SK-N-SH treated with all-trans-retinoic acid at 6 μM for 48 hours (cell line): ENCODE measurements at regions not wholly inside any gene's neighbourhood (a gene's known extent, or its start where the extent isn't known, plus 50 kb on each side); places are given as distances from the start of the nearest gene placed in this dataset.
"Not testable (repeated sequence)": the region's sequence is repeated elsewhere in the genome, so short reads cannot be mapped to it uniquely, and the experiment has no call there.

Experiments used
- ATAC-seq: fragments of 200-7000 bp; cut with Tn5 transposase; 3 replicates; pipeline ENCODE4 v1.9.1; 2020; ENCODE audit warnings: mild to moderate bottlenecking, moderate library complexity
- ARNTL ChIP-seq: fragments of 450-650 bp; formaldehyde crosslinking; IDR thresholded peaks from 2 replicates; pipeline ENCODE4 v1.5.0; 2020; ENCODE audit warnings: low read depth, mild to moderate bottlenecking, moderate library complexity, borderline replicate concordance
- BACH2 ChIP-seq: fragments of 250-450 bp; sonication (Bioruptor Pico); IDR thresholded peaks from 2 replicates; pipeline ENCODE4 v1.9.0; 2021; ENCODE audit warnings: mild to moderate bottlenecking, borderline replicate concordance
- CREB5 ChIP-seq: fragments of 250-450 bp; sonication (Bioruptor Pico); IDR thresholded peaks from 2 replicates; pipeline ENCODE4 v1.5.1; 2020; ENCODE audit warnings: low read depth, mild to moderate bottlenecking, moderate library complexity
- CSDC2 ChIP-seq: fragments of 250-450 bp; sonication (Bioruptor Pico); IDR thresholded peaks from 2 replicates; pipeline ENCODE4 v1.5.0; 2020; ENCODE audit warnings: mild to moderate bottlenecking, moderate library complexity
- CSRNP3 ChIP-seq: fragments of 250-450 bp; sonication (Bioruptor Pico); IDR thresholded peaks from 2 replicates; pipeline ENCODE4 v1.5.1; 2021; ENCODE audit warnings: mild to moderate bottlenecking, moderate library complexity
- ESRRG ChIP-seq: fragments of 250-450 bp; sonication (Bioruptor Pico); IDR thresholded peaks from 2 replicates; pipeline ENCODE4 v1.6.1; 2021; ENCODE audit warnings: mild to moderate bottlenecking
- GLIS3 ChIP-seq: fragments of 250-450 bp; sonication (Bioruptor Pico); IDR thresholded peaks from 2 replicates; pipeline ENCODE4 v1.5.0; 2020; ENCODE audit warnings: mild to moderate bottlenecking, moderate library complexity
- ISL1 ChIP-seq: fragments of 250-450 bp; sonication (Bioruptor Pico); IDR thresholded peaks from 2 replicates; pipeline ENCODE4 v2.1.2; 2022; ENCODE audit warnings: mild to moderate bottlenecking, moderate library complexity
- OSR1 ChIP-seq: fragments of 250-450 bp; sonication (Bioruptor Pico); IDR thresholded peaks from 2 replicates; pipeline ENCODE4 v1.8.0; 2022; ENCODE audit warnings: moderate library complexity, mild to moderate bottlenecking, inconsistent platforms
- PATZ1 ChIP-seq: fragments of 250-450 bp; sonication (Bioruptor Pico); IDR thresholded peaks from 2 replicates; pipeline ENCODE4 v1.8.0; 2020; ENCODE audit warnings: mild to moderate bottlenecking, moderate library complexity, borderline replicate concordance
- POU6F1 ChIP-seq: fragments of 250-450 bp; sonication (Bioruptor Pico); IDR thresholded peaks from 2 replicates; pipeline ENCODE4 v1.8.0; 2021; ENCODE audit warnings: low read depth, mild to moderate bottlenecking, moderate library complexity, borderline replicate concordance
- PPARA ChIP-seq: fragments of 250-450 bp; sonication (Bioruptor Pico); IDR thresholded peaks from 2 replicates; pipeline ENCODE4 v1.5.0; 2020; ENCODE audit warnings: mild to moderate bottlenecking, borderline replicate concordance
- SNAI2 ChIP-seq: fragments of 250-450 bp; sonication (Bioruptor Pico); IDR thresholded peaks from 2 replicates; pipeline ENCODE4 v1.5.0; 2020; ENCODE audit warnings: mild to moderate bottlenecking, moderate library complexity
- TOX ChIP-seq: fragments of 250-450 bp; sonication (Bioruptor Pico); IDR thresholded peaks from 2 replicates; pipeline ENCODE4 v1.8.0; 2021; ENCODE audit warnings: mild to moderate bottlenecking, moderate library complexity, borderline replicate concordance
- TSHZ2 ChIP-seq: fragments of 250-450 bp; sonication (Bioruptor Pico); IDR thresholded peaks from 2 replicates; pipeline ENCODE4 v1.5.0; 2020; ENCODE audit warnings: mild to moderate bottlenecking, moderate library complexity
- ZFP3 ChIP-seq: fragments of 250-450 bp; sonication (Bioruptor Pico); IDR thresholded peaks from 2 replicates; pipeline ENCODE4 v1.5.0; 2020; ENCODE audit warnings: mild to moderate bottlenecking, moderate library complexity
- ZFP30 ChIP-seq: fragments of 450-650 bp; formaldehyde crosslinking; IDR thresholded peaks from 2 replicates; pipeline ENCODE4 v1.5.0; 2022; ENCODE audit warnings: mild to moderate bottlenecking, moderate library complexity
- ZNF565 ChIP-seq: fragments of 450-650 bp; formaldehyde crosslinking; conservative IDR thresholded peaks from 2 replicates; pipeline ENCODE4 v1.5.0; 2020; ENCODE audit warnings: low read depth, mild to moderate bottlenecking, moderate library complexity
- ZNF70 ChIP-seq: fragments of 450-650 bp; formaldehyde crosslinking; IDR thresholded peaks from 2 replicates; pipeline ENCODE4 v1.5.0; 2020; ENCODE audit warnings: mild to moderate bottlenecking, moderate library complexity
- ZNF8 ChIP-seq: fragments of 450-650 bp; formaldehyde crosslinking; IDR thresholded peaks from 2 replicates; pipeline ENCODE4 v1.5.0; 2020; ENCODE audit warnings: mild to moderate bottlenecking, moderate library complexity

- TF ChIP-seq POU6F1 (no peak), BACH2 (CRISPR knock-in tag) (no peak), CSDC2 (CRISPR knock-in tag) (no peak), ZFP3 (no peak)
- no peak for ATAC-seq
These were observed 105.4 kb upstream of the GRIN2B start for GRCh38 chr12:14086838-14087237.

- ATAC-seq: no peak
- TF ChIP-seq TOX (CRISPR knock-in tag) (no peak), ZNF565 (CRISPR knock-in tag) (no peak), OSR1 (no peak), ARNTL (CRISPR knock-in tag) (no peak), BACH2 (CRISPR knock-in tag) (no peak), CSDC2 (CRISPR knock-in tag) (no peak), TSHZ2 (CRISPR knock-in tag) (no peak), ZNF8 (CRISPR knock-in tag) (no peak), CREB5 (no peak), ZNF70 (CRISPR knock-in tag) (no peak), SNAI2 (CRISPR knock-in tag) (no peak), PATZ1 (CRISPR knock-in tag) (no peak), PPARA (CRISPR knock-in tag) (no peak), CSRNP3 (no peak), ISL1 (no peak), GLIS3 (CRISPR knock-in tag) (no peak), ZFP30 (CRISPR knock-in tag) (no peak), ESRRG (CRISPR knock-in tag) (no peak)
These were observed 118.6 kb upstream of the GRIN2B start for GRCh38 chr12:14099994-14100393.

- ATAC-seq: not testable (repeated sequence)
These were observed 120.2 kb upstream of the GRIN2B start for GRCh38 chr12:14101556-14101955.

GRCh38 chr12:14111230-14111865 is 129.9 kb upstream of the GRIN2B start:
- peak; percentile 43; the same call in 2 of the 3 replicates for ATAC-seq
- TF ChIP-seq TOX (CRISPR knock-in tag): no peak
- TF ChIP-seq ARNTL (CRISPR knock-in tag): no peak
- TF ChIP-seq TSHZ2 (CRISPR knock-in tag): no peak
- TF ChIP-seq BACH2 (CRISPR knock-in tag): no peak
- no peak for TF ChIP-seq ZNF8 (CRISPR knock-in tag)
- TF ChIP-seq ZNF565 (CRISPR knock-in tag): no peak
- no peak for TF ChIP-seq POU6F1
- no peak for TF ChIP-seq SNAI2 (CRISPR knock-in tag)
- TF ChIP-seq CSRNP3: no peak
